Activated CD8-positive, alpha-beta T cell treated with anti-CD3 and anti-CD28 coated beads, Interleukin-2, amount 10 ng/mL, durations not matched to agents 7 days and 5 days (primary cell): ENCODE measurements at regions not wholly inside any gene's neighbourhood (a gene's known extent, or its start where the extent isn't known, plus 50 kb on each side); places are given as distances from the start of the nearest gene placed in this dataset.

Experiments
- ATAC-seq: fragments of 150-1000 bp; cut with Tn5 transposase; one replicate; pipeline ENCODE4 v1.10.0; 2021; ENCODE audit warnings: moderate library complexity
- CTCF ChIA-PET: fragments of 350-600 bp; sonication (Branson Sonifier 250); formaldehyde crosslinking; loops from one replicate; lab custom pipeline; 2021; ENCODE audit warnings: antibody characterized with exemption; lab: Charles Lee
- POLR2A ChIA-PET: fragments of 350-600 bp; sonication (Branson Sonifier 250); formaldehyde crosslinking; loops from one replicate; lab custom pipeline; 2021; ENCODE audit warnings: antibody characterized with exemption; lab: Charles Lee
- DNase-seq: peaks from one replicate; pipeline ENCODE4 v3.0.0-alpha.2; 2020
- H3K27ac Mint-ChIP-seq: one replicate; pipeline ENCODE4 v1.8.0; 2021; ENCODE audit warnings: mild to moderate bottlenecking, mixed read lengths
- H3K27me3 Mint-ChIP-seq: one replicate; pipeline ENCODE4 v1.8.0; 2021; ENCODE audit warnings: low read depth, mixed read lengths
- H3K36me3 Mint-ChIP-seq: one replicate; pipeline ENCODE4 v1.8.0; 2021; ENCODE audit warnings: low read depth, mixed read lengths
- H3K4me1 Mint-ChIP-seq: one replicate; pipeline ENCODE4 v1.8.0; 2021; ENCODE audit warnings: low read depth, mixed read lengths
- H3K4me3 Mint-ChIP-seq: one replicate; pipeline ENCODE4 v1.8.0; 2021; ENCODE audit warnings: mild to moderate bottlenecking, mixed read lengths
- H3K9me3 Mint-ChIP-seq: one replicate; pipeline ENCODE4 v1.8.0; 2022; ENCODE audit warnings: mixed read lengths; ENCODE audit not compliant: insufficient read depth

DNA sequence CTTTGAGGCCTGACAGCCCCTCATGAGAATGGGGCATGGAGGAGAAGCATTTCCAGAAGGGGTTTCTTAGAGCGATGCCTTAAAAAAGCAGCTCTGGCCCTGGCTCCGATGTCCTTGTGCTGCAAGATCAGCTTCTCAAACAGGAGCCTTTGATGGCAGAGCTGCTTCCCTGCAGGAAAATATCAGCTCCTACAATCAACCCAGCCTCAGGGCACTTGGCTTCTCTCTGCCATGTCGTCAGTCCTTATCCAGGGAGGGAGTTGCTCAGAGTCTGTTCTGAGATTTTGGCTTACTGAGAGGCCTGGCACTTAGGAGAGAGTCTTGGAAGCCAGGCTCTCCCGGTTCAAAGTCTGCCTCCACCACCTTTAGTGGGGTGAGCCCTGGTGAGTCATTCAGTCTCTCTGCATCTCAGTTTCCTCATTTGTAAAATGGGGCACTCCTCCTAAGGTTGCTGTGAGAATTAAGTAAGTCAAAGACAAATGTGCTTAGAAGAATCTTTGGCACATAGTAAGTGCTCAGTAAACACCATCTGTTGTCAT lies 184.4 kb downstream of the HAPSTR1 start:
- Mint-ChIP-seq H3K27me3 (no peaks in the 10 kb centered on the region), H3K4me1 (no peaks in the 10 kb centered on the region), H3K27ac (no peak overlapping the region), H3K36me3 (no peaks in the 10 kb centered on the region), H3K4me3 (no peak overlapping the region), H3K9me3 (no peaks in the 10 kb centered on the region)
- no peak for ATAC-seq
- POLR2A ChIA-PET, result no interaction called here
- CTCF ChIA-PET, result interaction anchor here (1.0 kb wide), 1 partner anchor 18 kb away, joined by 3 read pairs; no protein-coding TSS in a partner anchor
- no peak for DNase-seq

GRCh38 chr16:9279291-9280068 lies 188.0 kb downstream of the HAPSTR1 start:
- no peak overlapping the region for H3K27ac Mint-ChIP-seq
- ChIA-PET POLR2A (interaction anchor here (1.0 kb wide), 1 partner anchor 20 kb away, joined by 3 read pairs; no protein-coding TSS in a partner anchor), CTCF (no interaction called here)
- H3K4me3 Mint-ChIP-seq, result no peak overlapping the region
- DNase-seq (no peak), ATAC-seq (no peak)
- H3K27me3 Mint-ChIP-seq, result no peaks in the 10 kb centered on the region
- H3K36me3 Mint-ChIP-seq, result no peaks in the 10 kb centered on the region
- no peaks in the 10 kb centered on the region for H3K4me1 Mint-ChIP-seq
- no peaks in the 10 kb centered on the region for H3K9me3 Mint-ChIP-seq

GRCh38 chr16:9280069-9280466 lies 188.6 kb downstream of the HAPSTR1 start:
- no peaks in the 10 kb centered on the region for H3K36me3 Mint-ChIP-seq
- H3K27ac Mint-ChIP-seq, result no peak overlapping the region
- DNase-seq (no peak), ATAC-seq (no peak)
- no peaks in the 10 kb centered on the region for H3K4me1 Mint-ChIP-seq
- ChIA-PET CTCF (no interaction called here), POLR2A (interaction anchor here (1.0 kb wide), 1 partner anchor 21 kb away, joined by 3 read pairs; no protein-coding TSS in a partner anchor)
- no peak overlapping the region for H3K4me3 Mint-ChIP-seq
- H3K27me3 Mint-ChIP-seq, result no peaks in the 10 kb centered on the region
- no peaks in the 10 kb centered on the region for H3K9me3 Mint-ChIP-seq

DNA sequence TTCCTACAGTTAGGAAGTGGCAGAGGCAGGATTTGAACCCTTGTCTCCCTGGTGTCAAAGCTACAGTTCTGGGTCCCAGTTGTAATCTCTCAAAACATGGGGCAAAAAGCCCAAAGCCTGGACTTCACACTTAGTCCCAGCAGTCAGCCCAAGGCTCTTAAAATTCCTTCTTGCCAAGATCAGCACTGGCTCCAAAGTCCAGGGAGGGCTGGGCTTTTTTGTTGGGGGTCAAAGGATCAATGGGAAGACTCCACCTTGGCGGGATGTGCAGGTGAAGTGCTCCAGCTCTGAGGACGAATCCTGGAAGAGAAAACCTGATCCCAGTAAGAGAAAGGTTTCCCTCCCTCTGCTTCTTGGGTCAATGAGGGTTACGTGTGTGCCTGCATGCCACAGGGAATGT lies 195.5 kb downstream of the HAPSTR1 start:
- ATAC-seq (no peak), DNase-seq (no peak)
- ChIA-PET CTCF (no interaction called here), POLR2A (no interaction called here)
- no peaks in the 10 kb centered on the region for H3K4me1 Mint-ChIP-seq
- H3K9me3 Mint-ChIP-seq, result no peaks in the 10 kb centered on the region
- no peaks in the 10 kb centered on the region for H3K36me3 Mint-ChIP-seq
- H3K4me3 Mint-ChIP-seq, result no peak overlapping the region
- H3K27ac Mint-ChIP-seq, result no peak overlapping the region
- H3K27me3 Mint-ChIP-seq, result no peaks in the 10 kb centered on the region

DNA sequence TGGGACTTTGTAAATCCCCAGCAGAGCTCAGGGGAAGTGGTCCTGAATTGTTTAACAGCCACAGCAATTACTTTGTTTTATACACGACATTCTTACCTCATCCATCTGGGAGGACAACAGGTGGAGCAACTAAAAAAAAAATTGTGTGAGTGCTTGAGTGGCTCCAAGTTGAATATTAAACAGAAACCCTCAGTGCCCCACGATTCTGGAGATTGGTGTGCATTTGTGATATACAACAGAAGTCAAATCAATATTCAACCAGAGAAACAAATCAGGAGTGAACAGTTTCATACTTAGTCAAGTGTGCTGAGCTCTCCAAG lies 204.8 kb downstream of the HAPSTR1 start:
- Mint-ChIP-seq H3K27ac (no peak overlapping the region), H3K27me3 (no peaks in the 10 kb centered on the region), H3K4me3 (no peak overlapping the region), H3K9me3 (no peaks in the 10 kb centered on the region), H3K4me1 (no peaks in the 10 kb centered on the region), H3K36me3 (no peaks in the 10 kb centered on the region)
- POLR2A ChIA-PET, result no interaction called here
- CTCF ChIA-PET, result no interaction called here
- no peak for ATAC-seq
- DNase-seq, result no peak

GRCh38 chr16:9297437-9298113 lies 206.1 kb downstream of the HAPSTR1 start:
- DNase-seq, result no peak
- ChIA-PET CTCF (no interaction called here), POLR2A (no interaction called here)
- no peaks in the 10 kb centered on the region for H3K36me3 Mint-ChIP-seq
- no peaks in the 10 kb centered on the region for H3K27me3 Mint-ChIP-seq
- H3K9me3 Mint-ChIP-seq, result no peaks in the 10 kb centered on the region
- ATAC-seq, result no peak
- H3K4me3 Mint-ChIP-seq, result no peak overlapping the region
- no peaks in the 10 kb centered on the region for H3K4me1 Mint-ChIP-seq
- no peak overlapping the region for H3K27ac Mint-ChIP-seq

GRCh38 chr16:9300252-9300651 lies 208.8 kb downstream of the HAPSTR1 start:
- ChIA-PET CTCF (no interaction called here), POLR2A (no interaction called here)
- Mint-ChIP-seq H3K36me3 (no peaks in the 10 kb centered on the region), H3K9me3 (no peaks in the 10 kb centered on the region), H3K27me3 (no peaks in the 10 kb centered on the region), H3K27ac (no peak overlapping the region), H3K4me3 (no peak overlapping the region), H3K4me1 (no peaks in the 10 kb centered on the region)
- DNase-seq (no peak), ATAC-seq (no peak)

GRCh38 chr16:9302072-9302471 lies 210.6 kb downstream of the HAPSTR1 start:
- CTCF ChIA-PET, result no interaction called here

DNA sequence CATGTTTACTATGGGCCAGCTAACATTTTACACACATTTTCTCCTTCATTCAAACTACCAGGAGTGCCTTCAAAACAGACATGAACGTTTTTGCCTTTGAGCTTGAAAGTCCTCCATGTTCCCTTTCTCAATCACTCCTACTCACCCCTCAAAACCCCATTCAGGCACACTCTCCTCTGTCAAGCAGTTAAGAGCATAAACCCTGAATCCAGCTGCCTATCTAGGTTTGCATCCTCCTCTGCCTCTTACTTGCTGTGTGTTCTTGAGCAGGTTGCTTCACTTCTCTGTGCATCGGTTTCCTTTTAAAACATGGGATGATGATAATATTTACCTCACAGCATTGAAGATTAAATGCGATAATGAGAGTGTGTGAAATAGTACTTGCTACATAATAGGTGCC lies 215.3 kb downstream of the HAPSTR1 start:
- Mint-ChIP-seq H3K9me3 (no peaks in the 10 kb centered on the region), H3K27me3 (no peaks in the 10 kb centered on the region), H3K4me3 (no peak overlapping the region), H3K4me1 (no peaks in the 10 kb centered on the region), H3K36me3 (no peaks in the 10 kb centered on the region), H3K27ac (no peak overlapping the region)
- DNase-seq (no peak), ATAC-seq (no peak)
- POLR2A ChIA-PET, result no interaction called here
- CTCF ChIA-PET, result no interaction called here

More at GRCh38 chr16:9302072-9302471, 210.6 kb downstream of the HAPSTR1 start:
- no peaks in the 10 kb centered on the region for H3K4me1 Mint-ChIP-seq
- POLR2A ChIA-PET, result no interaction called here
- no peak overlapping the region for H3K27ac Mint-ChIP-seq
- no peaks in the 10 kb centered on the region for H3K27me3 Mint-ChIP-seq
- no peak for DNase-seq
- no peaks in the 10 kb centered on the region for H3K36me3 Mint-ChIP-seq
- H3K4me3 Mint-ChIP-seq, result no peak overlapping the region
- ATAC-seq, result no peak
- no peaks in the 10 kb centered on the region for H3K9me3 Mint-ChIP-seq

GRCh38 chr16:9307446-9307845 lies 216.0 kb downstream of the HAPSTR1 start:
- DNase-seq (no peak), ATAC-seq (no peak)
- H3K4me3 Mint-ChIP-seq, result no peak overlapping the region
- H3K27me3 Mint-ChIP-seq, result no peaks in the 10 kb centered on the region
- CTCF ChIA-PET, result no interaction called here
- H3K36me3 Mint-ChIP-seq, result no peaks in the 10 kb centered on the region
- H3K27ac Mint-ChIP-seq, result no peak overlapping the region
- POLR2A ChIA-PET, result no interaction called here
- H3K9me3 Mint-ChIP-seq, result no peaks in the 10 kb centered on the region
- no peaks in the 10 kb centered on the region for H3K4me1 Mint-ChIP-seq

DNA sequence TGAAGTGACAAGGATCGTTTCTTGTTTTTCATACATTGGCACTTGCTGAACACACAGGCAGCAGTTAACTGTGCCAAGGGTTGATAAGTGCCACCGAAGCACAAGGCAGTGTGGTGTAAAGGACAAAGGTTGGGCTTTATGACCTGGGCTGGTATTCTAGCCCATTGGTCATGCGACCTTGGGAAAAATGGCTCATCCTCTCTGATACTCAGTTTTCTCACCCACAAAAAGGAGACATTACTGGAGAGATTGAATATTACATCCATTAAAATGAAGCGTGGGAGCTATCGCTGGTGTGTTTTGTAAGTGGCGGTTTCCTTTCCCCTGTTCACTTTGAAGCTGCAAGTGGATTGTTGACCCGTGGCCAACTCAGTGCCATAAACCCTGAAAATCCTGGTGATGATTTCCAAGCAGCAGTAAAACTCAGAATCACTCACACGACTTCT lies 216.9 kb downstream of the HAPSTR1 start:
- no peak for ATAC-seq
- H3K4me1 Mint-ChIP-seq, result no peaks in the 10 kb centered on the region
- POLR2A ChIA-PET, result no interaction called here
- H3K27ac Mint-ChIP-seq, result no peak overlapping the region
- CTCF ChIA-PET, result no interaction called here
- no peaks in the 10 kb centered on the region for H3K27me3 Mint-ChIP-seq
- no peaks in the 10 kb centered on the region for H3K36me3 Mint-ChIP-seq
- no peak overlapping the region for H3K4me3 Mint-ChIP-seq
- no peaks in the 10 kb centered on the region for H3K9me3 Mint-ChIP-seq
- DNase-seq, result no peak

DNA sequence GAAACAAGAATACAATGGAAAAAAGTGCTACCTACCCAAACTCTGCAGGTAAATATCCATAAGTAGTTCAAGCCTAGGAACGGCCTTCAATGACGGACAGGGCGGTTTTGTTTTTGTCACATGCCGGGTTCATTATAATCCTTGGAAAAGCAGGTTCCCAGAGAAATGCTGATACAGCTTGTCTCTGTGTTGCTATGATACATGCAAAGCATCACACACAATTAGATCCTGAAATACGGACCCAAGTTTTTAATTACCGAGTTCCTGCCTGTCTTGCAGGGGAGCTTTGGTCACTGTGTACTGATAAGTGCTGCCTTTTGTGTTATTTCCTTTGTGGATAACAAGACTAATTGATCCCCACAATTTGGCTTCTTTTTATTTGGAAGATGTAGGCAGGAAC lies 217.4 kb downstream of the HAPSTR1 start:
- no peaks in the 10 kb centered on the region for H3K36me3 Mint-ChIP-seq
- H3K4me3 Mint-ChIP-seq, result no peak overlapping the region
- no peaks in the 10 kb centered on the region for H3K9me3 Mint-ChIP-seq
- no peaks in the 10 kb centered on the region for H3K4me1 Mint-ChIP-seq
- DNase-seq (no peak), ATAC-seq (no peak)
- ChIA-PET POLR2A (no interaction called here), CTCF (no interaction called here)
- no peaks in the 10 kb centered on the region for H3K27me3 Mint-ChIP-seq
- H3K27ac Mint-ChIP-seq, result no peak overlapping the region
